Hepatocyte (in vitro differentiated cells): ENCODE measurements at regions not wholly inside any gene's neighbourhood (a gene's known extent, or its start where the extent isn't known, plus 50 kb on each side); places are given as distances from the start of the nearest gene placed in this dataset.

Experiments
- EZH2phosphoT487 ChIP-seq: fragments of 200-600 bp; sonication (generic); IDR thresholded peaks from one replicate; pipeline ENCODE4 v1.6.1; 2018; ENCODE audit warnings: antibody characterized with exemption, mild to moderate bottlenecking, low read depth, moderate library complexity; ENCODE audit not compliant: unreplicated experiment, severe bottlenecking
- TF ChIP-seq, protein P1 (sequence below): fragments of 200-600 bp; sonication (generic); IDR thresholded peaks from 2 replicates; pipeline ENCODE4 v1.5.1; 2016; ENCODE audit warnings: antibody characterized with exemption, mild to moderate bottlenecking; ENCODE audit not compliant: poor library complexity

DNA sequence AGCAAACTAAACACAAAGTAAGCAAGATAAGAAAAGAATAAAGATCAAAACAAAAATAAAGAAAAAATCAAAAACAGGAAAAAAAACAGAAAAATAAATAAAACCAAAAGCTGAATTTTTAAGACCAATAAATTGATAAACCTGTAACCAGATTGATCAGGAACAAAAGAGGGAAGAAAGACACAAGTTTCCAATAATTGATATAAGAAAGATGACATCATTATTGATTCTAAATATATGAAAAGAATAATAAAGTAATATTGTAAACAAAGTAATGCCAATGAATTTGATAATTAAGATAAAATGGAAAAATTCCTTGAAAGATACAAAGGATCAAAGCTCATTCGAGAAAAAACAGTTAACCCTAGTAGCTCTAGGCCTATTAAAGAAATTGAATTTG is 394.6 kb upstream of the LRATD1 start:
- no peak for TF ChIP-seq EZH2phosphoT487
- TF ChIP-seq, protein P1, sequence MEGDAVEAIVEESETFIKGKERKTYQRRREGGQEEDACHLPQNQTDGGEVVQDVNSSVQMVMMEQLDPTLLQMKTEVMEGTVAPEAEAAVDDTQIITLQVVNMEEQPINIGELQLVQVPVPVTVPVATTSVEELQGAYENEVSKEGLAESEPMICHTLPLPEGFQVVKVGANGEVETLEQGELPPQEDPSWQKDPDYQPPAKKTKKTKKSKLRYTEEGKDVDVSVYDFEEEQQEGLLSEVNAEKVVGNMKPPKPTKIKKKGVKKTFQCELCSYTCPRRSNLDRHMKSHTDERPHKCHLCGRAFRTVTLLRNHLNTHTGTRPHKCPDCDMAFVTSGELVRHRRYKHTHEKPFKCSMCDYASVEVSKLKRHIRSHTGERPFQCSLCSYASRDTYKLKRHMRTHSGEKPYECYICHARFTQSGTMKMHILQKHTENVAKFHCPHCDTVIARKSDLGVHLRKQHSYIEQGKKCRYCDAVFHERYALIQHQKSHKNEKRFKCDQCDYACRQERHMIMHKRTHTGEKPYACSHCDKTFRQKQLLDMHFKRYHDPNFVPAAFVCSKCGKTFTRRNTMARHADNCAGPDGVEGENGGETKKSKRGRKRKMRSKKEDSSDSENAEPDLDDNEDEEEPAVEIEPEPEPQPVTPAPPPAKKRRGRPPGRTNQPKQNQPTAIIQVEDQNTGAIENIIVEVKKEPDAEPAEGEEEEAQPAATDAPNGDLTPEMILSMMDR: no peak
